ENCODE measurements at regions not wholly inside any gene's neighbourhood (a gene's known extent, or its start where the extent isn't known, plus 50 kb on each side); places are given as distances from the start of the nearest gene placed in this dataset.

DNA sequence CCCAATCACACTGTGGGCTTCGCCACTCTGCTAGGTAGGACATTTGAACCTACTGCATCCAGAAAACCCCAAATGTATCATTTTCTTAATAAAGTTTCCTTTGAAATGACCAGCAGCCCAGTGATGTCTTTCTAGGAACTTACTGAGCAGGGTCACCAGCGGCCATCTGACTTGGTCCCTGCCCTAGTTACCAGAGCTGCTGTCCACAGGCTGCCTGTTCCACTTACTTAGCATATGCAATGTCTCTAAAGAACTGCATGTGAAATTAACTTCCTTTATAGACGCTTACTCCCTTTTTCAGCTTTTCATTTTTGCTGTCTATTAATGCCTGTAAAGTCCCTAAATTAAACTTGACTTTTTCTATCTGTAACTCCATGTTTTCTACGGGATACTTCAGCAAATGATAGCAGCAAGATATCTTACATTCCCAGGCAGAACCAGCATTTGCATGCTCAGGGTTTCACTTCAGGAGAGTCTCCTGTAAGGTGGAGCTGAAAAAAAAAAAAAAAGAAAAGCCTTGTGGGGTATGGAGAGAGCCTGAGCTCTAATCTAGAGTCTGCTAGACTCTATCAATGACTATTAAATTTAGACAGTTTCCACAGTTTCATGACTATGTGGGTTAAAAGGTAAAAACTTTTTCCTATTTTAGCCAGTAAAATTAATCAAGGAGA is 125.0 kb downstream of the FAT3 start:
- TF ChIP-seq, protein P1, sequence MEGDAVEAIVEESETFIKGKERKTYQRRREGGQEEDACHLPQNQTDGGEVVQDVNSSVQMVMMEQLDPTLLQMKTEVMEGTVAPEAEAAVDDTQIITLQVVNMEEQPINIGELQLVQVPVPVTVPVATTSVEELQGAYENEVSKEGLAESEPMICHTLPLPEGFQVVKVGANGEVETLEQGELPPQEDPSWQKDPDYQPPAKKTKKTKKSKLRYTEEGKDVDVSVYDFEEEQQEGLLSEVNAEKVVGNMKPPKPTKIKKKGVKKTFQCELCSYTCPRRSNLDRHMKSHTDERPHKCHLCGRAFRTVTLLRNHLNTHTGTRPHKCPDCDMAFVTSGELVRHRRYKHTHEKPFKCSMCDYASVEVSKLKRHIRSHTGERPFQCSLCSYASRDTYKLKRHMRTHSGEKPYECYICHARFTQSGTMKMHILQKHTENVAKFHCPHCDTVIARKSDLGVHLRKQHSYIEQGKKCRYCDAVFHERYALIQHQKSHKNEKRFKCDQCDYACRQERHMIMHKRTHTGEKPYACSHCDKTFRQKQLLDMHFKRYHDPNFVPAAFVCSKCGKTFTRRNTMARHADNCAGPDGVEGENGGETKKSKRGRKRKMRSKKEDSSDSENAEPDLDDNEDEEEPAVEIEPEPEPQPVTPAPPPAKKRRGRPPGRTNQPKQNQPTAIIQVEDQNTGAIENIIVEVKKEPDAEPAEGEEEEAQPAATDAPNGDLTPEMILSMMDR (IDR thresholded peaks at IDR 0.05; ENCODE audit: control extremely low read depth in 1 of 3, insufficient read depth in 1 of 3, low read depth in 1 of 3, low read length in 3 of 3), result no peak
- no peak for TF ChIP-seq ZNF274 (IDR thresholded peaks at IDR 0.05; ENCODE audit: borderline replicate concordance, extremely low read depth, low read length)
- TF ChIP-seq POLR2A (IDR thresholded peaks at IDR 0.05; ENCODE audit: control extremely low read depth in 1 of 2, low read depth in 2 of 2, low read length in 2 of 2), result no peak
- no peak for TF ChIP-seq CBX5 (IDR thresholded peaks at IDR 0.05; ENCODE audit: low read depth, low read length)
- TF ChIP-seq BRCA1 (IDR thresholded peaks at IDR 0.05; ENCODE audit: low read depth, low read length), result no peak
- TF ChIP-seq KDM1A (IDR thresholded peaks at IDR 0.05; ENCODE audit: borderline replicate concordance, low read length), result no peak
